NK-92 (cell line): ENCODE measurements at regions not wholly inside any gene's neighbourhood (a gene's known extent, or its start where the extent isn't known, plus 50 kb on each side); places are given as distances from the start of the nearest gene placed in this dataset.

Experiments used
- DNase-seq: peaks from one replicate; lab custom pipeline; 2025; ENCODE audit not compliant: unreplicated experiment; lab: John Stamatoyannopoulos, UW

GRCh38 chr12:90428881-90429280 is 526.1 kb downstream of the CCER1 start:
- DNase-seq, result no peak

DNA sequence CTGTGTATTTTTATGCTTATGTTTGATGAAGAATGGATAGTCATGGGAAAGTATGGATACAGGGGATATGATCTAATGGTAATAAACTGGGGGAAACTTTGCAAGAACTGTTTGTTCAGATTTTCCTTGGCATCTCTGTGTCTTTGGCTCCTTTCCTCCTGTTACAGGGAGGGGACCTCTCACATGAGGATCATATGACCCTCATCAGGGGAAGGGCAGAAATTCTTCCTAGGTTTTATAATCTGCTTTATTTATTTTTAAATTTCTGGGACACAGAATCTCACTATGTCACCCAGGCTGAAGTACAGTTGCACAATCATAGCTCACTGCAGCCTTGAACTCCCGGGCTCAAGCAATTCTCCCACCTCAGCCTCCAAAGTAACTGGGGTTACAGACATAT is 526.5 kb downstream of the CCER1 start:
- DNase-seq, result no peak

- no peak for DNase-seq
These were observed 531.0 kb downstream of the CCER1 start for GRCh38 chr12:90423965-90424364.

DNA sequence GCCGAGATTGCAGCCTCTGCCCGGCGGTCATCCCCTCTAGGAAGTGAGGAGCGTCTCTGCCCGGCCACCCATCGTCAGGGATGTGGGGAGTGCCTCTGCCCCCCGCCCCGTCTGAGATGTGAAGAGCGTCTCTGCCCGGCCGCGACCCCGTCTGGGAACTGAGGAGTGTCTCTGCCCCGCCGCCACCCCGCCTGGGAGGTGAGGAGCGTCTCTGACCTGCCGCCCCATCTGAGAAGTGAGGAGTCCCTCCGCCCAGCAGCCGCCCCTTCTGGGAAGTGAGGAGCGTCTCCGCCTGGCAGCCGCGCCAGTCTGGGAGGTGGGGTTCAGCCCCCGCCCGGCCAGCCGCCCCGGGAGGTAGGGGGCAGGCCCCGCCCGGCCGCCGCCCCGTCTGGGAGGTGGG is 544.0 kb downstream of the CCER1 start:
- DNase-seq, result no peak

- DNase-seq, result no peak
These were observed 547.1 kb downstream of the CCER1 start for GRCh38 chr12:90407841-90408240.

GRCh38 chr12:90404071-90404470 is 550.9 kb downstream of the CCER1 start:
- no peak for DNase-seq

- DNase-seq, result no peak
These were observed 553.8 kb downstream of the CCER1 start for GRCh38 chr12:90401185-90401584.

DNA sequence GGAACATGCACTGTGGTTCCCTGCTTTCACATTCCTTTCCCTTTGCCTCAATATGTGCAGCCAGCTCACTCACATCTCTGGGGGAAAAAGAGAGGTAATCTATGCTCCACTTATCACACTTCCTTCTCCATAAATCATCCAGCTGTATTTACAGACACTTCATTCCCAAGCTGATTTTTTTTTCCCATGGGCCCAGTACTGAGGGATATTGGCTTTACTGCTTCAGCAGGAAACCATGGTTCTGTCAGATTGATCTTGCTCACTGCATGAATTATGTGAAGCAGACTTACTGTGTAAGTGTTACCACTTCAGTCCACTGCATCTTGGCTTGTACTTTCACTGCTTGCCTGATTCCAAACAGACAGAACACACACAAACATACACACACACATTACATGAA is 555.6 kb downstream of the CCER1 start:
- DNase-seq, result no peak

DNA sequence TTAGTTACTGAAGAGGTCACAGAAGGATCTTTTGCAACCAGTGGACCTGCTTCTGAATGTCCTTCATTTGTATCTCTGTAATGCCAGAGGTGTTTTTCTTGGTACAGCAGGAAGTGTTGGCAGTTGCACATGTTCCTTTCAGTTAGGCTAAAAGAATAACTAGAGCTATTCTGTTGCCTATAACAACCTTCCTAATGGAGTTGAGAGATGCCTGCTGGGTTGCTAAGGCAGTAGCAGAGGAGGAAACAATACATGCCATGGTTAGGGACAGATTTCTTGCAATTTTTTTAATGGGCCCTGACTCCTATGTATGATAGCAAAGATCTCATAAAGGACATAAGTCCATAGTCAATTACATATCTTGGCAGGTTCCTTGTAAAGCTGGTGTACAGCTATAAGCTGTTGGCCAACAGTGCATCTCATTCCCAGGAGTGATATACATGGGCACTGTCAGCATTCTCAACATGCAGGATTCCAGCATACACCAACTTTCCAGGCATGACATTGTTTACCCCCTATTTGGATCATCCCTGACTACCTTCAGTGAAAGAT is 556.6 kb downstream of the CCER1 start:
- DNase-seq, result no peak

DNA sequence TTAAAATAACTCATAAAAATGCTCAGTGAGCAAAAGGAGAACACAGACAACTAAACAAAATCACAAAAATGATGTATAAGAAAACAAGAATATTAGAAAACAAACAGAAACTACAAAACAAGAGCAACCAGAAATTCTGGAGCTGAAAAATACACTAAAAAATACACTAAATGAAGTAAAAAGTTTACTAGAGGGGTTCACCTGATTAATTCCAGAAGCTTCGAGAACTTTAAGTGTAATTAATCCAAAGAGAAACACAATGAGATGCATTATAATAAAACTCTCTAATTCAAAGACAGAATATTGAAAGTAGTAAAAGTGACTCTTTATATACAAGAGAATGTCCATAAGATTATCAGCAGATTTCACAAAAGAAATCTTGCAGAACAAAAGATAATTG is 558.4 kb downstream of the CCER1 start:
- DNase-seq, result no peak

GRCh38 chr12:90393652-90394051 is 561.3 kb downstream of the CCER1 start:
- DNase-seq, result no peak

DNA sequence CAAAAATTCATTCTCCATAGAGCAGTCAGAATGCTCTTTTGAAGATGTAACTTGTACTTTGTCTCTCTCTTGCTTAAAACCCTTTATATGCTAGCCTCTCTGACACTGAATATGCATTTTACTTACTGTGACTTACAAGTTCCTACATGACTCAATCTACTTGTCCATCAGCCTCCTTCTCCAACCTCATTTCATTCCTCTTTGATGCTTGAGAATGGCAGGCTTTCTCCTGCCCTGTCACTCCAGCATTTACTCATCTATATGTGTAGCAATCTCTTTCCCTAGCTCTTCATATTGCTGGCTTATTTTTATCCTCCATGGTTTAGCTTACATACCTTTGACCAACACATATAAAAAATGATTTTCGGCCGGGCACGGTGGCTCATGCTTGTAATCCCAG is 561.9 kb downstream of the CCER1 start:
- no peak for DNase-seq

DNA sequence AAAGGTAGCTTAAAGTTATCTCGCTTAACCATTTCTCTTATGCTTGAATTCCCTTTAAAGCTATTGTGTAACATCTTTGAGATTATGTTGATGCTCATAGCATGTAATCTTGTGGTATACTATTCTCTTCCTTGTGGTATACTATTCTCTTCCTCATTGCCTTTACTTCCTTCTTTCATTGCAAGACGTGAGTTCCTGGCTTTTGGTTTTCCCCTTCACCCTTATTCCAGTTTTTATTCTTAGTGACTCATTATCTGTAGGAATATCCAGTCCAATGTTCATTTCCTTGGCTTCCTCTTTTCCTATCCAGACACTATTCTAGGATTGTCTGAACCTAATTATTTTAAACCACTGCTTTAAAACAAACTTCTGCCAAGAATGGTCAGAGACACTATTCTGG is 564.0 kb downstream of the CCER1 start:
- no peak for DNase-seq

- no peak for DNase-seq
These were observed 586.9 kb downstream of the CCER1 start for GRCh38 chr12:90368081-90368480.

DNA sequence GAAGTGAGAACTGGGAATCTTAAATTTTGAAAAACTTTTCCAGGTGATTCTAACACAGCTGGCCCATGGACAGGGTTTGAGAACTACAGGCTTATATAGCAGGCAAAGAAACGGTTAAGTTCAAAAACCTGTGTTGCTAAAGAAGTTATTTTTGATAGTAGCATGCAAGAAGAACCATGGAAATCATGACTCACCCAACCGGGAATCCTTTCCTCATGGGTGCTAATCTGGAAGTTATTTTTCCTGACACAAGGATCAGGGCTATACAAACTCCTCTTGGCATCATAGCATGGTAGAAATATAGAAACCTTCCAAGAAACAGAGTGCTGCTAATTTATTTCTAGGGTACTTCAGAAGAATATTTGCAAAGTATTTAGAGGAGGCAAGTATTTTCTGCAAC is 588.7 kb downstream of the CCER1 start:
- DNase-seq, result no peak

- DNase-seq, result no peak
These were observed 594.7 kb downstream of the CCER1 start for GRCh38 chr12:90360300-90360699.

DNA sequence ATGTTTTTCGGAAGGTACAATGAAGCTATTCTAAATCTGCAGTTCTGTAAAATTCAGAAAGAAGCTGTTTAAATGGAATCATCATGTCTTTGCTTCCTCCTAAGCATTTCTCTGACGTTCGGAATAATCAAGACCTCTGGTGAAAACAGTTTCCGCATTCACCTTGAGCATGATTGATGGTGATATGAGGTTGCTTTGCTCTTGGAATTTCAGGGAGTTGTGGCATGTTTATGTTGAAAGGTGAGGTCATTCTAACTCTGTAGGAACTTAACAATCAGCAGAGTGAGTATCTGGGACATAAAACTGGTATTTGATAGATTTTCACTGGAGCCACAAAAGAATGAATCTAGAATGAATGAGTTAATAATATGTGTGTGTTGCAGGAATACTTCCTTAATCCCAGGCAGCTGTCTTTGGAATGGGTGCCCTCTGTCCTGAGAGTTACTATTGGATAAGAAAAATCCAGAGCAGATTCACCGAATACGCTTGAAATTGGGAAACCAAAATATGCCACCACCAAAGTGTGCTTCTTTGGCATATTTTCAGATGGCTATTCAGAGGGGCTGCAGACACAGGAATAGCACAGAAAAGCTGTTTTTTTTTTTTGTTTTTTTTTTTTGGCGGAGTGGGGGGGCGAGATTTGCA is 599.1 kb downstream of the CCER1 start:
- no peak for DNase-seq

- DNase-seq, result no peak
These were observed 611.0 kb downstream of the CCER1 start for GRCh38 chr12:90343966-90344365.

DNA sequence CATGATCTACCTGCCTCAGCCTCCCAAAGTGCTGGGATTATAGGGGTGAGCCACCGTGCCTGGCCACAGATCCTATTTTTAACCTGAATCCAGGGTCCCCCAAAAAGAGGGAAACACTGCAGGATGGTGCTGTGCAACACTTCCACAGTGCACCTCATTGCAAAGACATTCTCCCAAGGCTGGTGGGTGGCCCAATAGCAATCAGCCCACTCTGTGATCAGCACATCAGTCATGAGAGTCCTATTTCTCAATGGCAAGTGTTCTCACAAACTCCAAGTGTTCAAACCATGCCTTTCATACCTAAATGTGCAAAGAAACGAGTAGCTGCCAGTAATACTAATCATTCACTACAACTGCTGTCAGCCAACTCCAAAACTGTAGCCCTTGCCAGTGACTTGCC is 612.9 kb downstream of the CCER1 start:
- no peak for DNase-seq

DNA sequence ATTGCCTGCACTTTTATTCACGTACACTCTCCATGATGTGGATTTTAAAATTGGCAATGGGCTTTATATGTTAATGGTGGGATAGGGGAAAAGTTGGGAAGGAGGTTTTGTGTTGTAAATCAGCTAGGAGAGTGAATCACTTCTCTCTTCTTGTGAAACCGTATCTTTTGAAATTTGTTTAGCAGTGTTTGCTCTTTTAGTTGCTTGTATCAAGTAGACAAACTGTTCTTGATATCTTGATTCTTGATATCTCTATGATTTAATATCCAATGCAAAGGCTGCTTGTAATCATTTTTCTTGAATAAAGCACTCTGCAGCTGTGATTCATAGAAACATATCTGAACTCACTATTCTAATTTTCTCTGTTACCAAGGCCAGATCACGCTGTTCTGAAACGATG is 615.1 kb downstream of the CCER1 start:
- no peak for DNase-seq

- DNase-seq, result no peak
These were observed 616.6 kb downstream of the CCER1 start for GRCh38 chr12:90338365-90338764.

- no peak for DNase-seq
These were observed 618.0 kb downstream of the CCER1 start for GRCh38 chr12:90337018-90337417.

DNA sequence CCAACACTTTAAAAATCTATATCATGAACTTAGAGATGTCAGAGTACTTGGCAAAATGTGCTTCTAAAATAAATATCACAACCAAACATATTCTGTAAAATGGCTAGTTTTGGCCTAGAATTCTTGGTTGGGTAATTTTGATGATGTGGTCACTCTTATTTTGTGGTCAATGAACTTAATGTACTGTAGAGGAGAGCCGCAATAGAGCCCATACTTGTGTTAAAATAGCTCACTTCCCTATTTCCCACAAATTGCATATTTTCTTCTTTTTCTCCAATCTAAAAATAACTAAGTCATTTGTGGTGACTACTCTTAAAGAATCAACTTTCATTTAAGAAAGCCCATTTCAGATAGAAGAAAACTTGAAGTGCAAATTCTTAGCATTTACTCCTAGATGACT is 619.4 kb downstream of the CCER1 start:
- no peak for DNase-seq
